GM19397 (cell line): ENCODE measurements at regions not wholly inside any gene's neighbourhood (a gene's known extent, or its start where the extent isn't known, plus 50 kb on each side); places are given as distances from the start of the nearest gene placed in this dataset.

Experiments
- ATAC-seq: cut with Tn5 transposase; IDR thresholded peaks from one replicate; pipeline ENCODE4 v1.9.1; 2021; ENCODE audit warnings: mild to moderate bottlenecking, moderate library complexity; ENCODE audit not compliant: unreplicated experiment

GRCh38 chr4:24312261-24312913 is 272.0 kb downstream of the DHX15 start:
- no peak for ATAC-seq

DNA sequence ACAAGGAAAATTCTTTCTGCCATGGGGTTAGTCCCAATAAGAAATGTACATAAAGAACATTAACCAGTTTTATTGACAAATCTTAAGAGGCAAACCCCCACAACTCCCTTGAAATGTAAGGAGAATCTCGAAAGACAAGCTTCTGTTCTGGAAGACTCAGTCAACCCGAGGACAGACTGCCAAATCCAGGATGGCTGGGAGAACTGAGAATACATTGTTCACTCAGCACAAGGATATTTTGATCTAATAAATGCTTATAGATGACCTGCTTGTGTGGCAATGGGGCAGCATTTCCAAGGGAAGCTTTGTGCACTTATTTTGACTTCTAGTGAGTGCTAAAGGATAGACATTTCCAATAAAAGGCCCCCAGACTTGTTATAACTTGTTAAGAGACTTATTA is 280.4 kb downstream of the DHX15 start:
- no peak for ATAC-seq

GRCh38 chr4:24298911-24299310 is 285.4 kb downstream of the DHX15 start:
- ATAC-seq = no peak

DNA sequence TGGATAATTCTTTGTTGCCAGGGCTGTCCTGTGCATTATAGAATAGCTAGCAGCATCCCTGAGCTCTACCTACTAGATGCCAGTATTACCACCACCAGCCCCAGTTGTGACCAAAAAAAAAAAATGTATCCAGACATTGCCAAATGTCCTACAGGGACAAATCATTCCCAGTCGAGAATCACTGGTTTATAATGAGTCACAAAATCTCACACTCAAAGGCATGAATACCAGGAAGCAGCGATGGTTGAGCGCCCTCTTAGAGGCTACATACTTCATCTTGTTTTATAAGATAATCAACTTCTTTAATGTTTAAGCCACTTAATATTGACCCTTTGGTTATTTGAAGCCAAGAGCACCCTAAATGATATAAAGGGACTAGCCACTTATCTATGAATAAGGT is 297.3 kb downstream of the DHX15 start:
- no peak for ATAC-seq

DNA sequence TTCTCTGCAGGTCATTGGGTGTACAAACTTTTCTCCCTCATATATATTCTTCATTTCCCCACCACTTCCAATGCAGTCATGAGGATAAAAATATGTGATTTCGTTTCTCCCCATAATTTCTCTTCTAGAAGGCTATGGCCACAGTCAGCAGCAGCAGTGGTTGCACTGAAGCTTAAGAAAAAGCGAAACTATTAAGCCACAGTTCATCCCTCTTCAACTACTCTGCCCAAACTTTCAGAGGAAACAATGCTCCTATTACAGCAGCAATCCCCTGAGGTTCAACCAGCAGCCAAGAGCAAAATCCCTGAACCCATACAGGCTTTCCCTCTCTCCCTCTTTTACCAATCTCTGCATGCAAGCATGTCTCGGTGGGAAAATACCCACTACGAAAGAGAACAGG is 298.6 kb downstream of the DHX15 start:
- no peak for ATAC-seq

- no peak for ATAC-seq
Measured at GRCh38 chr4:24282446-24282845, 301.9 kb downstream of the DHX15 start.

- ATAC-seq = no peak
Measured at GRCh38 chr4:24279911-24280375, 304.4 kb downstream of the DHX15 start.

GRCh38 chr4:24279469-24279868 is 304.9 kb downstream of the DHX15 start:
- no peak for ATAC-seq

DNA sequence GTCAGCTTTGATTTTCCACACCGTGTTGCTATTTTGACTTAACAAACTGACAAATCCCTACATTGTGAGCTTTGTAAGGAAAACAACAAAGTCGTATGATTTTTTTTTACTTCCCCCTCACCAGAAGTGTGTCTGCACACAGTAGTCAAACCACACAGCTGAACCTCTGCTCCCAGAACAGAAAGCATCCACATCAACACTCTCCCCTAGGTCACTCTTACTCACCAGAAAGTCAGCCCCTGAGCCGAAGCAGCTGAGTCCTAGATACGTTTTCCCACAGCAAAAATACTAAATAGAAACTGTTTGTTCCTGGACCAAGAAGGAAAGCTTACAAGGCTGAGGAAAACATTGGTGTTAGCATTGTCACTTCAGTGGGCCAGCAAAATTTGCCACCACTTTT is 305.7 kb downstream of the DHX15 start:
- ATAC-seq = no peak

- ATAC-seq = no peak
Measured at GRCh38 chr4:24274381-24274941, 309.9 kb downstream of the DHX15 start.

DNA sequence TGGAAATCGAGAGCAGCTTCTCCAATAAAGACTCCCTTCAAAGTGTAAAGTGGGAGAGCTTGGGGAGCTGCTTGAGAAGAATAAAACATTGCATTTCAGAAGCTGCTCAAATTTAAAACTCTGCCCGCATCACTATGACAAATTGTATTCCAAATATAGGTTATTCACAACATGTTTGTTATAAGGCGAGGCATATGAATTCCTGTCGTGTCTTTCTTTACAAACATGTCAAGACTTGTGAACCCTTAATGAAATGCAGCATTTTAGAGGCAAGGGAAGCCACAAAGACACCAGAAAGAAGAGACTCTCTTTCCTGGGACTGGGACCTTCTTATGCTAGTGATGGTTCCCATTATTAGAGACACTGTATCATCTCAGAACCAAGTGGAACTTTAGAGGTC is 311.2 kb downstream of the DHX15 start:
- ATAC-seq = no peak

DNA sequence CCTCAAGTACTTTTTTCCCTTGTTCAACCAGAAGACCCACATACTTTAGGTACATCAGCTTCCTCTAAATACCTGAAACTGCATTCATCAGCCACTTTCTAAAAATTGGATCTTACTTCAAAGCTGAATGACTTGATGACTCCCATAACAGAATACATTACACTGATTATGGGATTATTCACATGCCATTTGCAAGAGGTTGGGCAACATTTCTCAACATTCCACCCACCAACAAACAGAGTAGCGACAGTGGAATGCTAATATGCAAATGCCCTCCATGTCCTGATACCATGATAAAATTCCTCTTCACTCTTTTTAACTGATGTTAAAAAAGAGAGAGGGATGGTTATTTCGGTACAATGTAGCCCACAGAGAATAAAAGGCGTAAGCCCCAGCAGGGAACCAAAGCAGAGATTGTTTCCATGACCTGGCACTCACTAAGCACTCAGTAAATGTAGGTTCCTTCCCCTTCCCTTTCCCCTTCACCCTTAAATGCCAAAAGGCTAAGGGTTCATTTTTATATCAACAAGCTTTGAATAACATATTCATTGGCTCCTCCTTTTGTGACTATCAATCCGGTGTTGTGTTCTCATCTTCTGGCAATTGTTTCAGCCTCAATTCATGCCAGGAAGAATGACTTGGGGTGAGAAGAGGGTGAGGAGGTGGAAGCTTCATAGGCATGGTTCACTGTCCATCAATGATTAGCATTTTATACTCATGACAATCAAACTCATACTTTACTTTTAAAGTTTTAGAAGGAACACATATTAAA is 317.2 kb downstream of the DHX15 start:
- no peak for ATAC-seq

DNA sequence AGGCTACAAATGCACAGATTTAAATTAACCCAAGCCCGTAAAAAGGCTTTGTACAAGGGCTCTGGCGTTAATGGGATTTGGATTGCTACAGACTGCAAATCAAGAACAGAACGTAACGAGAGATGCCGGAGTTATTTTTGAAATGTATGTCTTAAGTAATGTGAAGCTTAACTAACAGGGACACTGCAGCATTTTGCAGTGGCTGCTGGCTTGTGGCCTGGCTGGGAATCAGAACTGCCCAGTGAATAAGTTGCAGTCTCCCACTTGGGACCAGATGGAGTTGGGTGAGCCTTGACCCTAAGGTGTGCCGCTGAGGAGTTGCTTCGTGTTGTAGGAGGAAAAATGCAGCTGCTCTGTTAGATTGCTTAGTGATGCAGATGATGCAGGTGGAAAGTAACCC is 318.4 kb downstream of the DHX15 start:
- ATAC-seq = no peak

DNA sequence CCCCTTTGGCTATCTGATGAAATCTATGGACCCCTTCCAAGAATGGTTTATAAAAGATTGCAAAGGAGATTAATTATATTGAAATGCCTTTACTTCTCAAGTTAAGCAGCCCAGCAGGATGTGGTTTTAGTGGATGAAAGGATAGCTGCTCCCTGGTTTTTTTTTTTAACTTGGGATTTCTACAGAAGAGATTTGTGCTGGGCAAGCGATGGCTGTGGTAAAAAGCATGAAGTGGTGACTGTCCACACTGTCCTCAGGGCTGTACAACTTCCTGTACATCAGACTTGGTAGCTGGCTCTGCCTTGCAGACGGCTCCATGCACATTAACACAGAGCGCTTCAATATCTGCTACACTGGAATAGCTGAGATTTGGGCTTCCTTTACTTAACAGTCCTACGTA is 321.7 kb downstream of the DHX15 start:
- ATAC-seq = no peak

GRCh38 chr4:24262084-24262483 is 322.3 kb downstream of the DHX15 start:
- ATAC-seq = no peak

GRCh38 chr4:24260923-24261564 is 323.3 kb downstream of the DHX15 start:
- ATAC-seq = no peak

DNA sequence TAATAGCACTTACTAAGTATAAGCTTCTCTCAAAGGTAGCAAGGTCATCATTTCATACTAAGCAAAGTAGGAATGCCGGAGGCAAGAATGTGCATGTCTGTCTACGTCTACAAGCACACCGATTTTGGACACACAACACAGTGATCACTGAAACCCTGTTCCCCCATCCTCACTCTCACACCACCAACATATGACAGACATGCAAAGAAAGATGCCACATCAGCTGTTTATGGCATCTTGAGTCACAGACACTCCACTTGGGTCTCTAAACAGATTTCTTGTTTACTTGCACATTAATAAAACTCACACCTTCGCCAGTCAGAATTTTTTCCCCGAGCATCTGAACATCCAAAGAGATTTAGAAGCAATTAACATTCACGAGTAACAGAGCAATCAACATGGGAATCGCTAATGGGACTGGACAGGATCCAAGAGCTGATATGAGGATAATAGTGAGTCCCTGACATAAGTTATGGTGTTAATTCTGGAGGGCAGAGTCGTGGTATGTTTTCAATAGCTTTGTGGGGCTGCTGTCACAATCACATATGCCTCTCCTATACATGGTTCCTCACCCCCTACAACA is 324.1 kb downstream of the DHX15 start:
- ATAC-seq = no peak

GRCh38 chr4:24256547-24256946 is 327.8 kb downstream of the DHX15 start:
- ATAC-seq = no peak

- no peak for ATAC-seq
Measured at GRCh38 chr4:24256066-24256465, 328.3 kb downstream of the DHX15 start.

DNA sequence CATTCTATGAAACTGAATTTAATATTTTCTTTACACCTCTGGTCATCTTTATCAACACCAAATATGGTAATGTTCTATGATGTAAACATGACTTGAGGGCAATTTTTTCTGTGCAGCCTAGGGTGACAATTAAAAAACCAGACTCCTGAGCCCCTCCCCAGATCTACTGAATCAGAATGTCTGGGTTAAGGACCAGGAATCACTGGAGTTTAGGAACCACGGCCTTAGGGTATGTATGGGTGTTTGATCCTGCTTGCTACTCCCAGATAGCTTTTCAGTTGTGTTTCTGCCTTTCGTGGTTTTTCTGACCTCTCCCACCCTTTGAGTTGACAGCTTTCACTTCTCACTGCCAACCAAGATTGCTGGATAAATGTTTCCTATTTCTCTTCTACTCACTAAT is 332.2 kb downstream of the DHX15 start:
- ATAC-seq = no peak

- ATAC-seq = no peak
Measured at GRCh38 chr4:24251589-24251988, 332.8 kb downstream of the DHX15 start.
